ENCODE measurements at regions not wholly inside any gene's neighbourhood (a gene's known extent, or its start where the extent isn't known, plus 50 kb on each side); places are given as distances from the start of the nearest gene placed in this dataset.

DNA sequence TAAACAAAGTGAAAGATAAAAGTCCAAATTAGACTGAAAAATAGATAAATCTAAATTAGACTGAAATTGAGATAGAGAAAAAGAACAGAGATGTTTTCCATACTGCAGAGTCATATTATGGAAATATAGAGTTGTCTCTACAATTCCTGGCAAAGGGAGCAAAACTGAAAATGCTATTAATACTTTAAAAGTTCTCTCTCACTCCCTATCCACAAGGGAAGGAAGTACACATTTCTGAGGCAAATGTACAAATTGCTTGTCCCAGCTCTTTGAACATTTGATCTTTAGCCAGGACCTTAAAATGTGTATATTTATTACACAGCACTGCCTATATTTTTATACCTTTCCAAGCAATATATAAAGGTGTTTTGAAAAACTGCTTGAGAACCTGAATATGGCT is 225.1 kb upstream of the SEMA6D start:
- TF ChIP-seq, protein P1, sequence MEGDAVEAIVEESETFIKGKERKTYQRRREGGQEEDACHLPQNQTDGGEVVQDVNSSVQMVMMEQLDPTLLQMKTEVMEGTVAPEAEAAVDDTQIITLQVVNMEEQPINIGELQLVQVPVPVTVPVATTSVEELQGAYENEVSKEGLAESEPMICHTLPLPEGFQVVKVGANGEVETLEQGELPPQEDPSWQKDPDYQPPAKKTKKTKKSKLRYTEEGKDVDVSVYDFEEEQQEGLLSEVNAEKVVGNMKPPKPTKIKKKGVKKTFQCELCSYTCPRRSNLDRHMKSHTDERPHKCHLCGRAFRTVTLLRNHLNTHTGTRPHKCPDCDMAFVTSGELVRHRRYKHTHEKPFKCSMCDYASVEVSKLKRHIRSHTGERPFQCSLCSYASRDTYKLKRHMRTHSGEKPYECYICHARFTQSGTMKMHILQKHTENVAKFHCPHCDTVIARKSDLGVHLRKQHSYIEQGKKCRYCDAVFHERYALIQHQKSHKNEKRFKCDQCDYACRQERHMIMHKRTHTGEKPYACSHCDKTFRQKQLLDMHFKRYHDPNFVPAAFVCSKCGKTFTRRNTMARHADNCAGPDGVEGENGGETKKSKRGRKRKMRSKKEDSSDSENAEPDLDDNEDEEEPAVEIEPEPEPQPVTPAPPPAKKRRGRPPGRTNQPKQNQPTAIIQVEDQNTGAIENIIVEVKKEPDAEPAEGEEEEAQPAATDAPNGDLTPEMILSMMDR (IDR thresholded peaks at IDR 0.05; ENCODE audit: insufficient read depth, low read length, poor library complexity, severe bottlenecking) = no peak
- TF ChIP-seq EZH2phosphoT487 (conservative IDR thresholded peaks at IDR 0.05; ENCODE audit: low read length) = no peak
- H2AFZ ChIP-seq (ENCODE audit: low read depth, low read length, severe bottlenecking) = no peak overlapping the region
- no peaks in the 10 kb centered on the region for H3K36me3 ChIP-seq (ENCODE audit: low read length)
- H3K79me2 ChIP-seq (ENCODE audit: insufficient read depth, low read length) = no peaks in the 10 kb centered on the region
- H3K9me2 ChIP-seq (replicated peaks; ENCODE audit: insufficient read depth, low read length) = no peaks in the 10 kb centered on the region
- H3K27ac ChIP-seq (ENCODE audit: low read depth, low read length) = no peak overlapping the region
- no peaks in the 10 kb centered on the region for H3F3A ChIP-seq (ENCODE audit: insufficient read depth)
- no peaks in the 10 kb centered on the region for H3K27me3 ChIP-seq (ENCODE audit: low read length)
- H3K9me3 ChIP-seq (ENCODE audit: insufficient read depth, low read length) = no peaks in the 10 kb centered on the region
- no peaks in the 10 kb centered on the region for H4K20me1 ChIP-seq (ENCODE audit: low read depth, low read length)
- no peak overlapping the region for H3K4me3 ChIP-seq (ENCODE audit: insufficient read depth, low read length, poor library complexity, severe bottlenecking)
- no peak overlapping the region for H3K4me2 ChIP-seq (ENCODE audit: low read depth, low read length, poor library complexity, severe bottlenecking)
- no peak overlapping the region for H3K9ac ChIP-seq (ENCODE audit: low read length)

DNA sequence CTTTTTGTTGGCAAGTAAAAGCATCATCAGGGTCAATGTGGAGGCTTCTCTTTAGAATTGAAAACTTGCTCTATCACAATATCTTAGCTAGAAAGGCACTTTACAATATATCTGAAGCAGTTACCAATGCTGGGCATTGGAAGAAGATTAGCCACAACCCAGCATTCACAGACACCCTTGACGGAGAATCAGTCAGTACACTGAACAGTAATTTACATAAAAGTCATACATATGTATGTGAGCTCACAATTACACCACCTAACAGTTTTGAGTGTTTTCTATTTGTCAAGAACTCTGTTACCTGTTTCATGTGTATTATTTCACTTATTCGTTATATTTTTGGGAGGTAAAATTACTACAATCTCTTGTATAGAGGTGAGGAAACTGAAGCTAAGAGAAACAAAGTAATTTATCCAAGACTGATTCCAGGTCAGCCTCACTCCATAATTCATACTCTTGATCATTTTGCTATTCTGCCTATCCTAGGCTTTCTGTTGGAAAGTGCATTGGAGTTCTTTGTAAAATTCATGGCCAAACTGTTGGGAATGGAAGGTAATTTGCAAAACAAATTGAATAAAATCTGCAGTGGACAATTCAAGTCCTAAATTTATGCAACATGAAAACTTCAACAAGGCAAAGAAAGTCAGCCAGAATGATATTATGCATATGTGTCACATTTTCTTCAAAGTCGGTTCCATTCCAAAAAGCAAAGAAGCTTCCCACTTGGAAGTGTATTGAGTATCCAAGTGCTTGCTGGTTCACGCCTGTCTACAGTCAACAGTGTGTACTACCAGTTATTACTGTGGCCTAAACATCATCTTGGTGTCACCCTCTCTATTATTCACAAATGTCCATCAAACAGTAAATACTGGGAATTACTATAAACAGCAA is 223.7 kb upstream of the SEMA6D start:
- no peaks in the 10 kb centered on the region for H3K27me3 ChIP-seq (ENCODE audit: low read length)
- TF ChIP-seq, protein P1 (IDR thresholded peaks at IDR 0.05; ENCODE audit: insufficient read depth, low read length, poor library complexity, severe bottlenecking) = no peak
- no peak for TF ChIP-seq EZH2phosphoT487 (conservative IDR thresholded peaks at IDR 0.05; ENCODE audit: low read length)
- H3F3A ChIP-seq (ENCODE audit: insufficient read depth) = no peaks in the 10 kb centered on the region

DNA sequence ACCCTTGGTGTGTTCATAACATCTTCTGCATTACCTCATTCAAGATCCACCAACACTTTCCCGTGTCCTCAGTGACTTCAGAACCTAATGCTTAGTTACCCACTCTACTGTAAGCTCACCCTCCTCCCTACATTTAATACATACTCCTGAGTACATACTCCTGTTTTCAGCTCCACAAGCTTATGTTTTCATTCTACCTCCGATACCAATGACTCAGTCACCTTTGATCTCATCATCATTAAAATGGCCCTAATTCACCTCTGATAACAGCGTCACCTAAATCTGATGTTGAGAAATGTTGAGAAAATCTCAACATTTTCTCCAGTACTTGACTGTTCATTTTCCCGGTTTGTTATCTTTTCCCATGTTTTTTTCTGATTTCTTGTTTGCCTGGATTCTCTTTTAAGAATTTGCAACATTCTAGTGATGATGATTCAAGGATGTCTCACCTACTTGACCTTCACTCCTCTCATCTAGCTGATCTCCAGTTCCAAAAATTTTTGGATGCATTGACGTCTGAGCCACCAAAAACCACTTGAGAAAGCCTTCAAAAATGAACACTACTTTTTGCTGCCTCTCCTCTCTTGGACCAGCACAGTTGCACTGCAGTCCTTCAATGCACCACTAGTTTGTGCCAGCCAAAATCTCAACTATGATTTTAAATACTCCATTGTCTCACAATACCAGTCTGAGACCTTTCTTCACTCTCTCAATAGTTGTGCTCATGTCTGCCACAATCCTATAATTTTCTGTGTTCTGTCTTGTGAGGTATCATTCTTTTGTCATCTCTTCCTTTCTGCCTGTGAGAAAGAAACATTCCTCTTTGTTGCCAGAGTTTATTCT is 220.7 kb upstream of the SEMA6D start:
- Histone ChIP-seq H3K27ac (ENCODE audit: low read depth, low read length) (no peak overlapping the region), H3F3A (ENCODE audit: insufficient read depth) (no peaks in the 10 kb centered on the region), H3K4me3 (ENCODE audit: insufficient read depth, low read length, poor library complexity, severe bottlenecking) (no peak overlapping the region), H3K9ac (ENCODE audit: low read length) (no peak overlapping the region), H3K9me2 (replicated peaks; ENCODE audit: insufficient read depth, low read length) (no peaks in the 10 kb centered on the region), H4K20me1 (ENCODE audit: low read depth, low read length) (no peaks in the 10 kb centered on the region), H3K9me3 (ENCODE audit: insufficient read depth, low read length) (0 out of 2 replicates have a peak, but pooled peaks cover 5% of the 10 kb centered on the region), H3K79me2 (ENCODE audit: insufficient read depth, low read length) (no peaks in the 10 kb centered on the region), H3K27me3 (ENCODE audit: low read length) (no peaks in the 10 kb centered on the region), H3K4me2 (ENCODE audit: low read depth, low read length, poor library complexity, severe bottlenecking) (no peak overlapping the region), H3K36me3 (ENCODE audit: low read length) (no peaks in the 10 kb centered on the region), H2AFZ (ENCODE audit: low read depth, low read length, severe bottlenecking) (no peak overlapping the region)
- TF ChIP-seq EZH2phosphoT487 (conservative IDR thresholded peaks at IDR 0.05; ENCODE audit: low read length) = no peak

More for the DNA sequence above, 223.7 kb upstream of the SEMA6D start:
- Histone ChIP-seq H3K36me3 (ENCODE audit: low read length) (no peaks in the 10 kb centered on the region), H3K4me2 (ENCODE audit: low read depth, low read length, poor library complexity, severe bottlenecking) (no peak overlapping the region), H2AFZ (ENCODE audit: low read depth, low read length, severe bottlenecking) (no peak overlapping the region), H3K9me2 (replicated peaks; ENCODE audit: insufficient read depth, low read length) (no peaks in the 10 kb centered on the region), H3K27ac (ENCODE audit: low read depth, low read length) (no peak overlapping the region), H4K20me1 (ENCODE audit: low read depth, low read length) (no peaks in the 10 kb centered on the region), H3K79me2 (ENCODE audit: insufficient read depth, low read length) (no peaks in the 10 kb centered on the region), H3K4me3 (ENCODE audit: insufficient read depth, low read length, poor library complexity, severe bottlenecking) (no peak overlapping the region), H3K9me3 (ENCODE audit: insufficient read depth, low read length) (0 out of 2 replicates have a peak, but pooled peaks cover 5% of the 10 kb centered on the region), H3K9ac (ENCODE audit: low read length) (no peak overlapping the region)

Measured in SU-DHL-6 (cell line).